ENCODE measurements at regions not wholly inside any gene's neighbourhood (a gene's known extent, or its start where the extent isn't known, plus 50 kb on each side); places are given as distances from the start of the nearest gene placed in this dataset.

GRCh38 chr6:82437701-82438100, 74.1 kb downstream of the TPBG start:
- TF ChIP-seq EZH2 (IDR thresholded peaks at IDR 0.05; ENCODE audit: insufficient read depth, poor library complexity, severe bottlenecking) (no peak), EZH2phosphoT487 (IDR thresholded peaks at IDR 0.05; ENCODE audit: insufficient read depth, low read depth) (no peak)

Measured in GM23248 (cell line).